ENCODE measurements at regions not wholly inside any gene's neighbourhood (a gene's known extent, or its start where the extent isn't known, plus 50 kb on each side); places are given as distances from the start of the nearest gene placed in this dataset.

DNA sequence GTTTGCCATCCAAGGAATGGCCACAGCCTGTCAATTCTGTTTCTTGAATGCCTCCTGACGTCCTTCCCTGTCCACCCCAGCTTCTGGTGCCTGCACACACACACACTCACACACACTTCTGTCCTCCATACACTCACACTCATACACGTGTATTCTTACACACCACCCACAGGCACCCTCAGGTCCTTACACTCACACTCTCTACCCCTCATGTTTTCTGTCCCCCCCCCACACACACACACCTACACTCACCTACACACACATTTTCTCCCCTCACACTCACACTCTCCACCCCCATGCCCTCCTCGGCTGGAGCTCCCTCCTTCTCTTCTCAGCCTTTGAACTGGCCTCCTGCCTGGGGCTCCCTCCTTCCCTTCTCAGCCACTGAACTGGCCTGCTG lies 148.0 kb upstream of the SALL3 start:
- ATAC-seq, result no peak
- H3K4me3 ChIP-seq, result no peak overlapping the region
- H3K4me1 ChIP-seq, result no peaks in the 10 kb centered on the region
- DNase-seq, result no peak
- peaks cover 0 to 20% (median 0%) of the 10 kb centered on the region in 9 donors for H3K27me3 ChIP-seq
- no peaks in the 10 kb centered on the region for H3K36me3 ChIP-seq
- TF ChIP-seq POLR2A (IDR thresholded peaks at IDR 0.05), result no peak
- TF ChIP-seq, protein P1, sequence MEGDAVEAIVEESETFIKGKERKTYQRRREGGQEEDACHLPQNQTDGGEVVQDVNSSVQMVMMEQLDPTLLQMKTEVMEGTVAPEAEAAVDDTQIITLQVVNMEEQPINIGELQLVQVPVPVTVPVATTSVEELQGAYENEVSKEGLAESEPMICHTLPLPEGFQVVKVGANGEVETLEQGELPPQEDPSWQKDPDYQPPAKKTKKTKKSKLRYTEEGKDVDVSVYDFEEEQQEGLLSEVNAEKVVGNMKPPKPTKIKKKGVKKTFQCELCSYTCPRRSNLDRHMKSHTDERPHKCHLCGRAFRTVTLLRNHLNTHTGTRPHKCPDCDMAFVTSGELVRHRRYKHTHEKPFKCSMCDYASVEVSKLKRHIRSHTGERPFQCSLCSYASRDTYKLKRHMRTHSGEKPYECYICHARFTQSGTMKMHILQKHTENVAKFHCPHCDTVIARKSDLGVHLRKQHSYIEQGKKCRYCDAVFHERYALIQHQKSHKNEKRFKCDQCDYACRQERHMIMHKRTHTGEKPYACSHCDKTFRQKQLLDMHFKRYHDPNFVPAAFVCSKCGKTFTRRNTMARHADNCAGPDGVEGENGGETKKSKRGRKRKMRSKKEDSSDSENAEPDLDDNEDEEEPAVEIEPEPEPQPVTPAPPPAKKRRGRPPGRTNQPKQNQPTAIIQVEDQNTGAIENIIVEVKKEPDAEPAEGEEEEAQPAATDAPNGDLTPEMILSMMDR (IDR thresholded peaks at IDR 0.05), result no peak
- 39 to 44% (median 43%) methylated on average over 3 of the region's 3 CpGs for WGBS, 4 donors
- no peaks in the 10 kb centered on the region for H3K9me3 ChIP-seq
- H3K27ac ChIP-seq, result no peak overlapping the region
- intact Hi-C loops (cut with DNase I), result no loop called here

DNA sequence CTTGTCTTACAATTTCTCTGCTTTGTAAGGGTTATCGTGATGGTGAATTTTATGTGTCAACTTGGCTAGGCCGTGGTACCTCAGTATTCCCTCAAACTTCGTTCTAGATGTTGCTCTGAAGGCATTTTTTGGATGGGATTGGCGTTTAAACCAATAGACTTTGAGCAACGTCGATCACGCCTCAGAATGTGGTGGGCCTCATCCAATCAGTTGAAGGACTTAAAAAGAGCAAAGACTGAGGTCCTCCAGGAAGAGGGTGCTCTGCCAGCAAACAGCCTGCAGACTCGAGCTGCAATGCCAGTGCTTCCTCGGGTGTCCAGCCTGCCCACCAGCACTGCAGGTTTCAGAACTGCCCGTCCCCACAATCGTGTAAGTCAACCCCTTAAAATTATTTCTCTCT lies 145.8 kb upstream of the SALL3 start:
- Histone ChIP-seq H3K4me3 (no peak overlapping the region), H3K4me1 (no peaks in the 10 kb centered on the region), H3K9me3 (no peaks in the 10 kb centered on the region), H3K27ac (no peak overlapping the region), H3K27me3 (peaks cover 0 to 13% (median 0%) of the 10 kb centered on the region in 9 donors), H3K36me3 (no peaks in the 10 kb centered on the region)
- intact Hi-C loops (cut with DNase I), result no loop called here
- TF ChIP-seq, protein P1 (IDR thresholded peaks at IDR 0.05), result no peak
- no peak for TF ChIP-seq POLR2A (IDR thresholded peaks at IDR 0.05)
- DNase-seq (no peak), ATAC-seq (no peak)
- WGBS, 4 donors, result 73 to 77% (median 75%) methylated on average over 11 of the region's 11 CpGs

DNA sequence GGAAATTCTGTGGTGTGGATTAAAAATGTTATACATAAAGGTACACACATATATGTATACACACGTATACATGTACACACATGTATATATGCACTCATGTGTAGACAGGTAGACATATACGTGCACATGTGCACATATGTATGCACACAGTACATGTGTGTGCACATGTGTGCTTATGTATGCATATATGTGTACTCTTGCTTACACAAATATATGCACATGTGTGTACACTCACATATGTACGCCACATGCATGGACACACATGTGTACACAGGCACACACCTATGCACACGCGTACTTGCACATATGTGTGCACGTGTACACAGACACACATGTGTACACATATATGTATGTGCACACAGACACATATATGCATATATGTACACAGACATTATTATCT lies 142.8 kb upstream of the SALL3 start:
- DNase-seq (no peak), ATAC-seq (no peak)
- 88 to 95% (median 90%) methylated on average over 6 of the region's 6 CpGs for WGBS, 4 donors

DNA sequence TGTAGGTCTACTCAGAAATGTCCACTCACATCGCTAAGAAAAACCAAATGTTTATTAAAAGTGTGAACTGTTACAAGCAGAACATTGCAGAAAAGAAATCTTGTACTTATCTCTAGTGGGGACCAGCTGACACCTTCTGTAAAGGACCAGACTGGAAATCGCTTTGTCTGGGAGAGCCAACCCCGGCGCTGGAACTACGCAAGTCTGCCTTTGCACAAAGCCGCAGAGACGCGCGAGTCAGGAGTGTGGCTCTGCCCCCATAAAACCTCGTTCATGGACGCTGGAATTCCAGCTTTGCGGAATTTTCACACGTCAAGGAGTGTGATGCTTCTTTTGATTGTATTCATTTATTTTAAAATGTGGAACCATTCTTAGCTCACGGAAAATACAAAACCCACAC lies 141.9 kb upstream of the SALL3 start:
- no peak for ATAC-seq
- no peak overlapping the region for H3K27ac ChIP-seq
- H3K4me3 ChIP-seq, result no peak overlapping the region
- 90 to 92% (median 90%) methylated on average over 14 of the region's 14 CpGs for WGBS, 4 donors
- no peaks in the 10 kb centered on the region for H3K36me3 ChIP-seq
- H3K9me3 ChIP-seq, result peaks cover 0 to 4% (median 0%) of the 10 kb centered on the region in 12 donors
- H3K4me1 ChIP-seq, result no peaks in the 10 kb centered on the region
- TF ChIP-seq, protein P1 (IDR thresholded peaks at IDR 0.05), result no peak
- no peak for TF ChIP-seq POLR2A (IDR thresholded peaks at IDR 0.05)
- no peak for DNase-seq
- intact Hi-C loops (cut with DNase I), result no loop called here
- peaks cover 0 to 8% (median 0%) of the 10 kb centered on the region in 9 donors for H3K27me3 ChIP-seq

More for the DNA sequence above, 142.8 kb upstream of the SALL3 start:
- TF ChIP-seq, protein P1 (IDR thresholded peaks at IDR 0.05), result no peak
- TF ChIP-seq POLR2A (IDR thresholded peaks at IDR 0.05), result no peak
- Histone ChIP-seq H3K27ac (no peak overlapping the region), H3K4me3 (no peak overlapping the region), H3K9me3 (no peaks in the 10 kb centered on the region), H3K27me3 (peaks cover 0 to 8% (median 0%) of the 10 kb centered on the region in 9 donors), H3K4me1 (no peaks in the 10 kb centered on the region), H3K36me3 (no peaks in the 10 kb centered on the region)
- intact Hi-C loops (cut with DNase I), result no loop called here

Measured in heart left ventricle (tissue), 16 donors.